Liver (tissue), 3 donors: ENCODE measurements at regions not wholly inside any gene's neighbourhood (a gene's known extent, or its start where the extent isn't known, plus 50 kb on each side); places are given as distances from the start of the nearest gene placed in this dataset.

ENCODE experiments used
- EGR1 ChIP-seq, 2 donors: IDR thresholded peaks; 2 replicates each; pipeline ENCODE4 v1.6.1; 2016 to 2018; ENCODE audit warnings: antibody characterized with exemption in 2 of 2, low read depth in 2 of 2
- HNF4A ChIP-seq, 2 donors: conservative IDR thresholded peaks; 2 replicates each; pipeline ENCODE4 v1.6.1; 2016; ENCODE audit warnings: antibody characterized with exemption in 2 of 2, mild to moderate bottlenecking in 2 of 2
- HNF4G ChIP-seq: IDR thresholded peaks from 2 replicates; pipeline ENCODE4 v1.6.1; 2016; ENCODE audit warnings: antibody characterized with exemption
- JUND ChIP-seq, 2 donors: IDR thresholded peaks; 2 replicates each; pipeline ENCODE4 v1.6.1; 2016; ENCODE audit warnings: antibody characterized with exemption in 2 of 2
- RAD21 ChIP-seq, 2 donors: IDR thresholded peaks; 2 replicates each; pipeline ENCODE4 v1.6.1; 2016; ENCODE audit warnings: antibody characterized with exemption in 2 of 2, mild to moderate bottlenecking in 2 of 2
- RXRA ChIP-seq, 2 donors: IDR thresholded peaks; 2 replicates each; pipeline ENCODE4 v1.6.1; 2017 to 2018; ENCODE audit warnings: antibody characterized with exemption in 2 of 2, mild to moderate bottlenecking in 1 of 2
- SP1 ChIP-seq: IDR thresholded peaks from 2 replicates; pipeline ENCODE4 v1.6.1; 2018; ENCODE audit warnings: antibody characterized with exemption, mild to moderate bottlenecking
- TAF1 ChIP-seq: conservative IDR thresholded peaks from 2 replicates; pipeline ENCODE4 v1.6.1; 2016; ENCODE audit warnings: antibody characterized with exemption, mild to moderate bottlenecking
- YY1 ChIP-seq: IDR thresholded peaks from 2 replicates; pipeline ENCODE4 v1.6.1; 2016; ENCODE audit warnings: antibody characterized with exemption, mild to moderate bottlenecking
- TF ChIP-seq, protein P1 (sequence below): fragments of 150-350 bp; IDR thresholded peaks from 2 replicates; pipeline ENCODE4 v1.5.1; 2017; ENCODE audit warnings: improper control_type of control experiment, low read depth, low read length; ENCODE audit not compliant: missing input control
- TF ChIP-seq, protein P2 (sequence below): IDR thresholded peaks from 2 replicates; pipeline ENCODE4 v1.6.1; 2016; ENCODE audit warnings: antibody characterized with exemption
- TF ChIP-seq, protein P3 (sequence below): IDR thresholded peaks from 2 replicates; pipeline ENCODE4 v1.6.1; 2016; ENCODE audit warnings: antibody characterized with exemption, mild to moderate bottlenecking
- TF ChIP-seq, protein P4 (sequence below): IDR thresholded peaks from 2 replicates; pipeline ENCODE4 v1.6.1; 2016; ENCODE audit warnings: antibody characterized with exemption
- TF ChIP-seq, protein P5 (sequence below): IDR thresholded peaks from 2 replicates; pipeline ENCODE4 v1.6.1; 2016; ENCODE audit warnings: antibody characterized with exemption
- donor health status: healthy.
- donor health status: healthy.

DNA sequence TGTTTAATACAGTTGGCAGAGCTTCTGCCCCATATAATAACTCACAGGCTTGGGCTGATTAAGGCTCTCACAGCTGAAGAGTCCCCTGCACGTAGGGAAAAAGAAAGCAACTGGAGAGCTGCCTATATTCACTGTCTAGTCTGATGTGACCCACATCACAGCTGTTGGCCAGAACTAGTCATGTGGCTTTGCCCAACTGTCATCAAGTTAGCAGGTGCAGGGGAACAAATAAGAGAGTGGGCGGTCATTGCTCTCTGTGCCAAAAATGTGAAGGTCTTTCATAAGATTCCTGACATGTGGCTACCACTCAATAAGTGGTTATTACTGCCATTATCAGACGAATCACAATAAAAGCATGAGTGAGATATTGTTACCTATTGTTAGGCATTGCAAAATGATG, 665.2 kb downstream of the DOK5 start:
- TF ChIP-seq HNF4A (conservative IDR thresholded peaks at IDR 0.05) (no peak), YY1 (no peak), EGR1 (IDR thresholded peaks at IDR 0.05; ENCODE audit: low read depth in 2 of 2) (no peak), JUND (IDR thresholded peaks at IDR 0.05) (no peak), RAD21 (IDR thresholded peaks at IDR 0.05) (no peak), SP1 (no peak), TAF1 (no peak), HNF4G (no peak), RXRA (IDR thresholded peaks at IDR 0.05) (no peak)
- TF ChIP-seq, protein P1, sequence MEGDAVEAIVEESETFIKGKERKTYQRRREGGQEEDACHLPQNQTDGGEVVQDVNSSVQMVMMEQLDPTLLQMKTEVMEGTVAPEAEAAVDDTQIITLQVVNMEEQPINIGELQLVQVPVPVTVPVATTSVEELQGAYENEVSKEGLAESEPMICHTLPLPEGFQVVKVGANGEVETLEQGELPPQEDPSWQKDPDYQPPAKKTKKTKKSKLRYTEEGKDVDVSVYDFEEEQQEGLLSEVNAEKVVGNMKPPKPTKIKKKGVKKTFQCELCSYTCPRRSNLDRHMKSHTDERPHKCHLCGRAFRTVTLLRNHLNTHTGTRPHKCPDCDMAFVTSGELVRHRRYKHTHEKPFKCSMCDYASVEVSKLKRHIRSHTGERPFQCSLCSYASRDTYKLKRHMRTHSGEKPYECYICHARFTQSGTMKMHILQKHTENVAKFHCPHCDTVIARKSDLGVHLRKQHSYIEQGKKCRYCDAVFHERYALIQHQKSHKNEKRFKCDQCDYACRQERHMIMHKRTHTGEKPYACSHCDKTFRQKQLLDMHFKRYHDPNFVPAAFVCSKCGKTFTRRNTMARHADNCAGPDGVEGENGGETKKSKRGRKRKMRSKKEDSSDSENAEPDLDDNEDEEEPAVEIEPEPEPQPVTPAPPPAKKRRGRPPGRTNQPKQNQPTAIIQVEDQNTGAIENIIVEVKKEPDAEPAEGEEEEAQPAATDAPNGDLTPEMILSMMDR: no peak
- TF ChIP-seq, protein P2, sequence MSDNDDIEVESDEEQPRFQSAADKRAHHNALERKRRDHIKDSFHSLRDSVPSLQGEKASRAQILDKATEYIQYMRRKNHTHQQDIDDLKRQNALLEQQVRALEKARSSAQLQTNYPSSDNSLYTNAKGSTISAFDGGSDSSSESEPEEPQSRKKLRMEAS: no peak
- TF ChIP-seq, protein P3, sequence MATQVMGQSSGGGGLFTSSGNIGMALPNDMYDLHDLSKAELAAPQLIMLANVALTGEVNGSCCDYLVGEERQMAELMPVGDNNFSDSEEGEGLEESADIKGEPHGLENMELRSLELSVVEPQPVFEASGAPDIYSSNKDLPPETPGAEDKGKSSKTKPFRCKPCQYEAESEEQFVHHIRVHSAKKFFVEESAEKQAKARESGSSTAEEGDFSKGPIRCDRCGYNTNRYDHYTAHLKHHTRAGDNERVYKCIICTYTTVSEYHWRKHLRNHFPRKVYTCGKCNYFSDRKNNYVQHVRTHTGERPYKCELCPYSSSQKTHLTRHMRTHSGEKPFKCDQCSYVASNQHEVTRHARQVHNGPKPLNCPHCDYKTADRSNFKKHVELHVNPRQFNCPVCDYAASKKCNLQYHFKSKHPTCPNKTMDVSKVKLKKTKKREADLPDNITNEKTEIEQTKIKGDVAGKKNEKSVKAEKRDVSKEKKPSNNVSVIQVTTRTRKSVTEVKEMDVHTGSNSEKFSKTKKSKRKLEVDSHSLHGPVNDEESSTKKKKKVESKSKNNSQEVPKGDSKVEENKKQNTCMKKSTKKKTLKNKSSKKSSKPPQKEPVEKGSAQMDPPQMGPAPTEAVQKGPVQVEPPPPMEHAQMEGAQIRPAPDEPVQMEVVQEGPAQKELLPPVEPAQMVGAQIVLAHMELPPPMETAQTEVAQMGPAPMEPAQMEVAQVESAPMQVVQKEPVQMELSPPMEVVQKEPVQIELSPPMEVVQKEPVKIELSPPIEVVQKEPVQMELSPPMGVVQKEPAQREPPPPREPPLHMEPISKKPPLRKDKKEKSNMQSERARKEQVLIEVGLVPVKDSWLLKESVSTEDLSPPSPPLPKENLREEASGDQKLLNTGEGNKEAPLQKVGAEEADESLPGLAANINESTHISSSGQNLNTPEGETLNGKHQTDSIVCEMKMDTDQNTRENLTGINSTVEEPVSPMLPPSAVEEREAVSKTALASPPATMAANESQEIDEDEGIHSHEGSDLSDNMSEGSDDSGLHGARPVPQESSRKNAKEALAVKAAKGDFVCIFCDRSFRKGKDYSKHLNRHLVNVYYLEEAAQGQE: no peak
- TF ChIP-seq, protein P4, sequence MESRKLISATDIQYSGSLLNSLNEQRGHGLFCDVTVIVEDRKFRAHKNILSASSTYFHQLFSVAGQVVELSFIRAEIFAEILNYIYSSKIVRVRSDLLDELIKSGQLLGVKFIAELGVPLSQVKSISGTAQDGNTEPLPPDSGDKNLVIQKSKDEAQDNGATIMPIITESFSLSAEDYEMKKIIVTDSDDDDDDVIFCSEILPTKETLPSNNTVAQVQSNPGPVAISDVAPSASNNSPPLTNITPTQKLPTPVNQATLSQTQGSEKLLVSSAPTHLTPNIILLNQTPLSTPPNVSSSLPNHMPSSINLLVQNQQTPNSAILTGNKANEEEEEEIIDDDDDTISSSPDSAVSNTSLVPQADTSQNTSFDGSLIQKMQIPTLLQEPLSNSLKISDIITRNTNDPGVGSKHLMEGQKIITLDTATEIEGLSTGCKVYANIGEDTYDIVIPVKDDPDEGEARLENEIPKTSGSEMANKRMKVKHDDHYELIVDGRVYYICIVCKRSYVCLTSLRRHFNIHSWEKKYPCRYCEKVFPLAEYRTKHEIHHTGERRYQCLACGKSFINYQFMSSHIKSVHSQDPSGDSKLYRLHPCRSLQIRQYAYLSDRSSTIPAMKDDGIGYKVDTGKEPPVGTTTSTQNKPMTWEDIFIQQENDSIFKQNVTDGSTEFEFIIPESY: no peak
- TF ChIP-seq, protein P5, sequence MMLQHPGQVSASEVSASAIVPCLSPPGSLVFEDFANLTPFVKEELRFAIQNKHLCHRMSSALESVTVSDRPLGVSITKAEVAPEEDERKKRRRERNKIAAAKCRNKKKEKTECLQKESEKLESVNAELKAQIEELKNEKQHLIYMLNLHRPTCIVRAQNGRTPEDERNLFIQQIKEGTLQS: no peak
